ENCODE measurements at regions not wholly inside any gene's neighbourhood (a gene's known extent, or its start where the extent isn't known, plus 50 kb on each side); places are given as distances from the start of the nearest gene placed in this dataset.
A peak's percentile ranks its signal among the peaks of the same experiment; 100 is the strongest.
"Not testable (repeated sequence)": the region's sequence is repeated elsewhere in the genome, so short reads cannot be mapped to it uniquely, and the experiment has no call there.

- not testable (repeated sequence) for TF ChIP-seq NCOA1 (IDR thresholded peaks at IDR 0.05; ENCODE audit: low read depth); REST (IDR thresholded peaks at IDR 0.05; ENCODE audit: borderline replicate concordance); REST (CRISPR knock-in tag; IDR thresholded peaks at IDR 0.05; ENCODE audit: low read depth); POLR2A (conservative IDR thresholded peaks at IDR 0.05); JUN (IDR thresholded peaks at IDR 0.05; ENCODE audit: borderline replicate concordance, low read depth, low read length); JUN (CRISPR knock-in tag; IDR thresholded peaks at IDR 0.05; ENCODE audit: borderline replicate concordance); POU5F1 (IDR thresholded peaks at IDR 0.05; ENCODE audit: borderline replicate concordance, low read depth, low read length, partially characterized antibody); CREM (IDR thresholded peaks at IDR 0.05; ENCODE audit: low read depth); ZNF644 (tag; IDR thresholded peaks at IDR 0.05; ENCODE audit: low read depth); SETDB1 (IDR thresholded peaks at IDR 0.05; ENCODE audit: low read length); HNRNPLL (IDR thresholded peaks at IDR 0.05; ENCODE audit: low read depth, low read length, poor library complexity, severe bottlenecking)
- TF ChIP-seq ESRRA (IDR thresholded peaks at IDR 0.05; ENCODE audit: borderline replicate concordance, low read depth) = peak; percentile 64
- TF ChIP-seq, protein P1, sequence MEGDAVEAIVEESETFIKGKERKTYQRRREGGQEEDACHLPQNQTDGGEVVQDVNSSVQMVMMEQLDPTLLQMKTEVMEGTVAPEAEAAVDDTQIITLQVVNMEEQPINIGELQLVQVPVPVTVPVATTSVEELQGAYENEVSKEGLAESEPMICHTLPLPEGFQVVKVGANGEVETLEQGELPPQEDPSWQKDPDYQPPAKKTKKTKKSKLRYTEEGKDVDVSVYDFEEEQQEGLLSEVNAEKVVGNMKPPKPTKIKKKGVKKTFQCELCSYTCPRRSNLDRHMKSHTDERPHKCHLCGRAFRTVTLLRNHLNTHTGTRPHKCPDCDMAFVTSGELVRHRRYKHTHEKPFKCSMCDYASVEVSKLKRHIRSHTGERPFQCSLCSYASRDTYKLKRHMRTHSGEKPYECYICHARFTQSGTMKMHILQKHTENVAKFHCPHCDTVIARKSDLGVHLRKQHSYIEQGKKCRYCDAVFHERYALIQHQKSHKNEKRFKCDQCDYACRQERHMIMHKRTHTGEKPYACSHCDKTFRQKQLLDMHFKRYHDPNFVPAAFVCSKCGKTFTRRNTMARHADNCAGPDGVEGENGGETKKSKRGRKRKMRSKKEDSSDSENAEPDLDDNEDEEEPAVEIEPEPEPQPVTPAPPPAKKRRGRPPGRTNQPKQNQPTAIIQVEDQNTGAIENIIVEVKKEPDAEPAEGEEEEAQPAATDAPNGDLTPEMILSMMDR (IDR thresholded peaks at IDR 0.05 in 2 of 3, conservative IDR thresholded peaks at IDR 0.05 in 1 of 3; ENCODE audit: insufficient read depth in 2 of 3, low read depth in 1 of 3, low read length in 3 of 3) = not testable (repeated sequence)
These were observed 470.6 kb upstream of the RGS6 start for GRCh38 chr14:71461617-71462016.

All from K562 (cell line).